IMR-90 (cell line): ENCODE measurements at regions not wholly inside any gene's neighbourhood (a gene's known extent, or its start where the extent isn't known, plus 50 kb on each side); places are given as distances from the start of the nearest gene placed in this dataset.

ENCODE experiments used
- ATAC-seq: fragments of 200-7000 bp; cut with Tn5 transposase; 2 replicates; pipeline ENCODE4 v1.9.1; 2020; ENCODE audit warnings: low read depth, mild to moderate bottlenecking, moderate library complexity
- BruUV-seq: library from RNA; stranded (reverse); fragments of 400-500 nt; replicated peaks from 2 replicates; lab custom pipeline; 2021; lab: Mats Ljungman, UMichigan
- CTCF ChIA-PET: fragments of 300-600 bp; formaldehyde crosslinking; extraction: SDS; loops from one replicate; lab custom pipeline; 2021; ENCODE audit warnings: antibody characterized with exemption; lab: Yijun Ruan, JAX
- POLR2A ChIA-PET: fragments of 300-600 bp; sonication (Branson Sonifier 250); formaldehyde crosslinking; loops from one replicate; lab custom pipeline; 2022; ENCODE audit warnings: antibody characterized with exemption; ENCODE audit not compliant: unreplicated experiment; lab: Charles Lee
- DNase-seq: peaks from one replicate; pipeline ENCODE4 v3.0.0; 2013
- H2AFZ ChIP-seq: replicated peaks from 2 replicates; pipeline ENCODE3; 2013; ENCODE audit warnings: low read length, mild to moderate bottlenecking; ENCODE audit not compliant: poor library complexity
- H2AK5ac ChIP-seq: 2 replicates; pipeline ENCODE4 v1.6.1; 2013; ENCODE audit warnings: low read depth, low read length, inconsistent platforms
- H2AK9ac ChIP-seq: replicated peaks from 2 replicates; pipeline ENCODE3; 2013; ENCODE audit warnings: mild to moderate bottlenecking, low read depth, low read length, moderate library complexity; ENCODE audit not compliant: poor library complexity
- H2BK120ac ChIP-seq: 2 replicates; pipeline ENCODE4 v1.6.1; 2013; ENCODE audit warnings: low read depth, low read length, inconsistent platforms
- H2BK15ac ChIP-seq: 3 replicates; pipeline ENCODE4 v1.6.1; 2013; ENCODE audit warnings: low read depth, low read length, inconsistent platforms
- H2BK20ac ChIP-seq: 2 replicates; pipeline ENCODE4 v1.6.1; 2013; ENCODE audit warnings: low read depth, mild to moderate bottlenecking, inconsistent platforms, low read length, moderate library complexity
- H2BK5ac ChIP-seq: 2 replicates; pipeline ENCODE4 v1.6.1; 2013; ENCODE audit warnings: mild to moderate bottlenecking, low read depth, low read length, inconsistent platforms; ENCODE audit not compliant: poor library complexity, severe bottlenecking
- H3K14ac ChIP-seq: replicated peaks from 2 replicates; pipeline ENCODE4 v1.6.1; 2013; ENCODE audit warnings: low read depth, low read length, inconsistent platforms
- H3K18ac ChIP-seq: 2 replicates; pipeline ENCODE4 v1.6.1; 2013; ENCODE audit warnings: low read depth, low read length, control low read depth
- H3K23ac ChIP-seq: 2 replicates; pipeline ENCODE4 v1.6.1; 2013; ENCODE audit warnings: low read depth, low read length, inconsistent platforms
- H3K27ac ChIP-seq: 2 replicates; pipeline ENCODE4 v1.5.1; 2013; ENCODE audit warnings: mild to moderate bottlenecking, control low read depth, low read length; ENCODE audit not compliant: insufficient read depth
- H3K27me3 ChIP-seq: 2 replicates; pipeline ENCODE4 v1.6.1; 2013; ENCODE audit warnings: low read length; ENCODE audit not compliant: control insufficient read depth, insufficient read depth
- H3K36me3 ChIP-seq: 2 replicates; pipeline ENCODE4 v1.6.1; 2013; ENCODE audit warnings: low read length, mixed read lengths; ENCODE audit not compliant: control insufficient read depth, insufficient read depth
- H3K4ac ChIP-seq: 2 replicates; pipeline ENCODE4 v1.6.1; 2013; ENCODE audit warnings: low read depth, low read length, inconsistent platforms
- H3K4me1 ChIP-seq: 2 replicates; pipeline ENCODE4 v1.6.1; 2013; ENCODE audit warnings: low read length, mixed read lengths; ENCODE audit not compliant: control insufficient read depth, insufficient read depth
- H3K4me2 ChIP-seq: 2 replicates; pipeline ENCODE4 v1.6.1; 2013; ENCODE audit warnings: low read depth, mild to moderate bottlenecking, control low read depth, low read length, moderate library complexity
- H3K4me3 ChIP-seq: 2 replicates; pipeline ENCODE4 v1.5.1; 2013; ENCODE audit warnings: low read depth, mild to moderate bottlenecking, control low read depth, low read length, moderate library complexity; ENCODE audit not compliant: insufficient read depth
- H3K56ac ChIP-seq: 2 replicates; pipeline ENCODE4 v1.6.1; 2013; ENCODE audit warnings: low read length, inconsistent platforms; ENCODE audit not compliant: insufficient read depth; ENCODE audit errors: extremely low read depth
- H3K79me1 ChIP-seq, 2 experiments: 2 replicates each; pipeline ENCODE4 v1.6.1; 2013; ENCODE audit warnings: low read length in 2 of 2, inconsistent platforms in 1 of 2, low read depth in 1 of 2
- H3K9ac ChIP-seq: 2 replicates; pipeline ENCODE4 v1.6.1; 2013; ENCODE audit warnings: low read depth, low read length, control low read depth
- H3K9me1 ChIP-seq: 2 replicates; pipeline ENCODE4 v1.6.1; 2013; ENCODE audit warnings: low read length, inconsistent platforms; ENCODE audit not compliant: insufficient read depth
- H3K9me3 ChIP-seq: 2 replicates; pipeline ENCODE4 v1.6.1; 2013; ENCODE audit warnings: low read length; ENCODE audit not compliant: control insufficient read depth, insufficient read depth
- H4K20me1 ChIP-seq: 2 replicates; pipeline ENCODE4 v1.6.1; 2013; ENCODE audit warnings: low read length, inconsistent platforms; ENCODE audit not compliant: insufficient read depth
- H4K5ac ChIP-seq: 2 replicates; pipeline ENCODE4 v1.6.1; 2013; ENCODE audit warnings: mild to moderate bottlenecking, low read depth, low read length, control low read depth
- H4K8ac ChIP-seq, 2 experiments: 2 replicates each; pipeline ENCODE4 v1.6.1; 2013; ENCODE audit warnings: low read depth in 2 of 2, low read length in 2 of 2, control low read depth in 1 of 2, inconsistent platforms in 1 of 2
- H4K91ac ChIP-seq: 2 replicates; pipeline ENCODE4 v1.6.1; 2013; ENCODE audit warnings: low read depth, low read length, inconsistent platforms; ENCODE audit not compliant: insufficient read depth
- BHLHE40 ChIP-seq: fragments of 150-350 bp; IDR thresholded peaks from 2 replicates; pipeline ENCODE4 v1.6.1; 2016; ENCODE audit warnings: mild to moderate bottlenecking, low read depth, low read length
- CEBPB ChIP-seq: IDR thresholded peaks from 2 replicates; pipeline ENCODE4 v1.6.1; 2012; ENCODE audit warnings: low read depth, low read length, improper control_type of control experiment
- CHD1 ChIP-seq: IDR thresholded peaks from 2 replicates; pipeline ENCODE4 v1.6.1; 2012; ENCODE audit warnings: low read depth, low read length, improper control_type of control experiment
- FOS ChIP-seq: fragments of 150-350 bp; IDR thresholded peaks from 2 replicates; pipeline ENCODE4 v1.6.1; 2016; ENCODE audit warnings: low read depth, low read length
- MAFK ChIP-seq: IDR thresholded peaks from 2 replicates; pipeline ENCODE4 v1.6.1; 2012; ENCODE audit warnings: low read depth, low read length, improper control_type of control experiment
- MAZ ChIP-seq: IDR thresholded peaks from 2 replicates; pipeline ENCODE4 v1.6.1; 2012; ENCODE audit warnings: low read depth, mild to moderate bottlenecking, low read length, improper control_type of control experiment, moderate library complexity, borderline replicate concordance
- MXI1 ChIP-seq: IDR thresholded peaks from 2 replicates; pipeline ENCODE4 v1.6.1; 2012; ENCODE audit warnings: low read depth, mild to moderate bottlenecking, low read length, moderate library complexity, borderline replicate concordance
- NFE2L2 ChIP-seq: fragments of 150-350 bp; IDR thresholded peaks from 2 replicates; pipeline ENCODE4 v1.6.1; 2016; ENCODE audit warnings: low read depth, mild to moderate bottlenecking, low read length
- POLR2A ChIP-seq: IDR thresholded peaks from 2 replicates; pipeline ENCODE4 v1.6.1; 2012; ENCODE audit warnings: mild to moderate bottlenecking, low read depth, low read length
- RAD21 ChIP-seq: IDR thresholded peaks from 2 replicates; pipeline ENCODE4 v1.6.1; 2012; ENCODE audit warnings: low read length, improper control_type of control experiment
- RCOR1 ChIP-seq: IDR thresholded peaks from 2 replicates; pipeline ENCODE4 v1.6.1; 2012; ENCODE audit warnings: mild to moderate bottlenecking, low read length, improper control_type of control experiment; ENCODE audit not compliant: insufficient replicate concordance
- RFX5 ChIP-seq: IDR thresholded peaks from 2 replicates; pipeline ENCODE4 v1.8.0; 2012; ENCODE audit warnings: low read depth, mild to moderate bottlenecking, low read length, moderate library complexity
- SMC3 ChIP-seq: fragments of 150-350 bp; IDR thresholded peaks from 2 replicates; pipeline ENCODE4 v1.6.1; 2016; ENCODE audit warnings: low read depth, mild to moderate bottlenecking, antibody characterized with exemption, low read length, moderate library complexity
- WGBS, 2 experiments: methylation state at CpG; one replicate each; pipeline versions ENCODE4 v1.1.5 to v1.1.7; 2013; ENCODE audit warnings: missing lambda C conversion rate in 2 of 2; ENCODE audit not compliant: insufficient read length in 1 of 2; ENCODE audit errors: extremely low coverage in 2 of 2; 5-methylcytosine and 5-hydroxymethylcytosine counted together
- dilution Hi-C: fragments of 300-500 bp; cut with HindIII; formaldehyde crosslinking; loops from one replicate; pipeline ENCODE4 v1.14.3; 2018; ENCODE audit warnings: low sequenced_read_pairs; ENCODE audit not compliant: unreplicated experiment
- in situ Hi-C: fragments of 300-500 bp; cut with MboI; formaldehyde crosslinking; loops from 3 replicates; pipeline ENCODE4 v1.14.3; 2019; ENCODE audit warnings: low sequenced_read_pairs, inconsistent platforms, mixed read lengths
- intact Hi-C: fragments of 100-400 bp; cut with micrococcal nuclease; formaldehyde crosslinking; loops from 2 replicates; pipeline ENCODE4 v1.10.0; 2022
- TF ChIP-seq, protein P1 (sequence below): fragments of 150-350 bp; IDR thresholded peaks from 2 replicates; pipeline ENCODE4 v1.6.1; 2016; ENCODE audit warnings: low read depth, mild to moderate bottlenecking, low read length, moderate library complexity, borderline replicate concordance
- TF ChIP-seq, protein P2 (sequence below): fragments of 150-350 bp; IDR thresholded peaks from 2 replicates; pipeline ENCODE4 v1.6.1; 2017; ENCODE audit warnings: mild to moderate bottlenecking, antibody characterized with exemption, low read length, low read depth
- TF ChIP-seq, protein P3 (sequence below): conservative IDR thresholded peaks from 2 replicates; pipeline ENCODE4 v1.5.1; 2012; ENCODE audit warnings: mild to moderate bottlenecking, low read depth, low read length, improper control_type of control experiment

DNA sequence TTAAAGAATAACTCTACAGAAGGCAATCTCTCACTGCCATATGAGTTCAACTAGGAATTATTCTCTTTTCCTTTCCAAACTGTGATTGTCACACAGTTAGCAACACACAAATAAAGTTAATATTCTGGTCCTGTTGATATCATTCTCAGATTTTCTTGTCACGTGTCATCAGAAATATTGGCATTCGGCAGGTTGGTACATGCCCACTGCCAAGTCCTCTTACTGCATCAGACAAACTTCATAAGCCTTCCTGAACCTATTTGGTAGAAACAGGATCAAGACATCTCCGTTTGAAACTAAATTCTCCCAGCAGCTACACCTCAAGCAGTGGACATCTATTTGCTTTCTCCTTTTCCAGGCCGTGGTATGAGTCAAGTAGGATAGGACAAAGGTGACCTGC is 177.9 kb upstream of the SOX2 start:
- ATAC-seq (no peak), DNase-seq (no peak)
- H3K4ac ChIP-seq: no peak overlapping the region
- H3K56ac ChIP-seq: no peak overlapping the region
- H3K4me1 ChIP-seq: no peaks in the 10 kb centered on the region
- no peaks in the 10 kb centered on the region for H4K20me1 ChIP-seq
- H2AFZ ChIP-seq: no peak overlapping the region
- no peak overlapping the region for H3K9ac ChIP-seq
- H3K36me3 ChIP-seq: no peaks in the 10 kb centered on the region
- H3K14ac ChIP-seq: no peak overlapping the region
- H2BK5ac ChIP-seq: no peak overlapping the region
- POLR2A ChIA-PET: no interaction called here
- H3K4me2 ChIP-seq: no peak overlapping the region
- no peaks in the 10 kb centered on the region for H3K9me1 ChIP-seq
- dilution Hi-C loops (no loop called here), intact Hi-C loops (no loop called here), in situ Hi-C loops (no loop called here)
- no peaks in the 10 kb centered on the region for H3K27me3 ChIP-seq
- no CpG with 5 or more reads among the region's 4 CpGs for WGBS, 2 experiments
- H2BK20ac ChIP-seq: no peak overlapping the region
- BruUV-seq: no TSS peak
- no peak overlapping the region for H4K5ac ChIP-seq
- CTCF ChIA-PET: no interaction called here
- H4K91ac ChIP-seq: no peak overlapping the region
- no peak overlapping the region for H2BK15ac ChIP-seq
- no peak overlapping the region for H2BK120ac ChIP-seq
- no peak overlapping the region for H3K27ac ChIP-seq
- H3K79me1 ChIP-seq: no peaks in the 10 kb centered on the region
- no peak overlapping the region for H3K4me3 ChIP-seq
- no peak overlapping the region for H3K18ac ChIP-seq
- H2AK9ac ChIP-seq: no peak overlapping the region
- no peak overlapping the region for H2AK5ac ChIP-seq
- no peak overlapping the region for H3K23ac ChIP-seq
- H4K8ac ChIP-seq: no peak overlapping the region
- peaks cover 8% of the 10 kb centered on the region for H3K9me3 ChIP-seq
- TF ChIP-seq, protein P1, sequence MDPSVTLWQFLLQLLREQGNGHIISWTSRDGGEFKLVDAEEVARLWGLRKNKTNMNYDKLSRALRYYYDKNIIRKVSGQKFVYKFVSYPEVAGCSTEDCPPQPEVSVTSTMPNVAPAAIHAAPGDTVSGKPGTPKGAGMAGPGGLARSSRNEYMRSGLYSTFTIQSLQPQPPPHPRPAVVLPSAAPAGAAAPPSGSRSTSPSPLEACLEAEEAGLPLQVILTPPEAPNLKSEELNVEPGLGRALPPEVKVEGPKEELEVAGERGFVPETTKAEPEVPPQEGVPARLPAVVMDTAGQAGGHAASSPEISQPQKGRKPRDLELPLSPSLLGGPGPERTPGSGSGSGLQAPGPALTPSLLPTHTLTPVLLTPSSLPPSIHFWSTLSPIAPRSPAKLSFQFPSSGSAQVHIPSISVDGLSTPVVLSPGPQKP: no peak
- TF ChIP-seq BHLHE40: no peak
- no peak for TF ChIP-seq RCOR1
- TF ChIP-seq RAD21: no peak
- no peak for TF ChIP-seq RFX5
- no peak for TF ChIP-seq FOS
- no peak for TF ChIP-seq CEBPB
- TF ChIP-seq NFE2L2: no peak
- TF ChIP-seq, protein P2, sequence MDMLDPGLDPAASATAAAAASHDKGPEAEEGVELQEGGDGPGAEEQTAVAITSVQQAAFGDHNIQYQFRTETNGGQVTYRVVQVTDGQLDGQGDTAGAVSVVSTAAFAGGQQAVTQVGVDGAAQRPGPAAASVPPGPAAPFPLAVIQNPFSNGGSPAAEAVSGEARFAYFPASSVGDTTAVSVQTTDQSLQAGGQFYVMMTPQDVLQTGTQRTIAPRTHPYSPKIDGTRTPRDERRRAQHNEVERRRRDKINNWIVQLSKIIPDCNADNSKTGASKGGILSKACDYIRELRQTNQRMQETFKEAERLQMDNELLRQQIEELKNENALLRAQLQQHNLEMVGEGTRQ: no peak
- TF ChIP-seq, protein P3, sequence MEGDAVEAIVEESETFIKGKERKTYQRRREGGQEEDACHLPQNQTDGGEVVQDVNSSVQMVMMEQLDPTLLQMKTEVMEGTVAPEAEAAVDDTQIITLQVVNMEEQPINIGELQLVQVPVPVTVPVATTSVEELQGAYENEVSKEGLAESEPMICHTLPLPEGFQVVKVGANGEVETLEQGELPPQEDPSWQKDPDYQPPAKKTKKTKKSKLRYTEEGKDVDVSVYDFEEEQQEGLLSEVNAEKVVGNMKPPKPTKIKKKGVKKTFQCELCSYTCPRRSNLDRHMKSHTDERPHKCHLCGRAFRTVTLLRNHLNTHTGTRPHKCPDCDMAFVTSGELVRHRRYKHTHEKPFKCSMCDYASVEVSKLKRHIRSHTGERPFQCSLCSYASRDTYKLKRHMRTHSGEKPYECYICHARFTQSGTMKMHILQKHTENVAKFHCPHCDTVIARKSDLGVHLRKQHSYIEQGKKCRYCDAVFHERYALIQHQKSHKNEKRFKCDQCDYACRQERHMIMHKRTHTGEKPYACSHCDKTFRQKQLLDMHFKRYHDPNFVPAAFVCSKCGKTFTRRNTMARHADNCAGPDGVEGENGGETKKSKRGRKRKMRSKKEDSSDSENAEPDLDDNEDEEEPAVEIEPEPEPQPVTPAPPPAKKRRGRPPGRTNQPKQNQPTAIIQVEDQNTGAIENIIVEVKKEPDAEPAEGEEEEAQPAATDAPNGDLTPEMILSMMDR: no peak
- TF ChIP-seq MAZ: no peak
- TF ChIP-seq POLR2A: no peak
- TF ChIP-seq MAFK: no peak
- no peak for TF ChIP-seq SMC3
- TF ChIP-seq CHD1: no peak
- TF ChIP-seq MXI1: no peak
